RWPE2 (cell line): ENCODE measurements at regions not wholly inside any gene's neighbourhood (a gene's known extent, or its start where the extent isn't known, plus 50 kb on each side); places are given as distances from the start of the nearest gene placed in this dataset.
"Not testable (repeated sequence)": the region's sequence is repeated elsewhere in the genome, so short reads cannot be mapped to it uniquely, and the experiment has no call there.

Source experiments
- ATAC-seq: fragments of 200-7000 bp; cut with Tn5 transposase; 3 replicates; pipeline ENCODE4 v1.9.1; 2021; ENCODE audit warnings: low read depth
- DNase-seq: peaks from one replicate; pipeline ENCODE4 v3.0.0-alpha.2; 2020; ENCODE audit warnings: low spot score
- H3K27ac ChIP-seq: fragments of 450-650 bp; 2 replicates; pipeline ENCODE4 v1.5.1; 2017; ENCODE audit warnings: mild to moderate bottlenecking; ENCODE audit not compliant: poor library complexity, severe bottlenecking
- H3K27me3 ChIP-seq: fragments of 250-450 bp; sonication (Bioruptor Pico); 2 replicates; pipeline ENCODE4 v1.5.1; 2021; ENCODE audit warnings: mild to moderate bottlenecking, moderate library complexity; ENCODE audit not compliant: insufficient read depth, poor library complexity, severe bottlenecking
- H3K36me3 ChIP-seq: fragments of 250-450 bp; sonication (Bioruptor Pico); 2 replicates; pipeline ENCODE4 v1.5.1; 2020; ENCODE audit warnings: low read depth, mild to moderate bottlenecking, moderate library complexity
- H3K4me1 ChIP-seq: fragments of 250-450 bp; sonication (Bioruptor Pico); 2 replicates; pipeline ENCODE4 v1.5.1; 2021; ENCODE audit warnings: mild to moderate bottlenecking, moderate library complexity; ENCODE audit not compliant: insufficient read depth, poor library complexity, severe bottlenecking
- H3K4me3 ChIP-seq: fragments of 250-450 bp; sonication (Bioruptor Pico); 2 replicates; pipeline ENCODE4 v1.5.1; 2021; ENCODE audit warnings: mild to moderate bottlenecking, moderate library complexity; ENCODE audit not compliant: severe bottlenecking
- H3K9me3 ChIP-seq: fragments of 250-450 bp; sonication (Bioruptor Pico); 2 replicates; pipeline ENCODE4 v1.5.1; 2021; ENCODE audit warnings: mild to moderate bottlenecking, moderate library complexity; ENCODE audit not compliant: severe bottlenecking
- CTCF ChIP-seq: fragments of 450-650 bp; IDR thresholded peaks from one replicate; pipeline ENCODE4 v1.5.1; 2017; ENCODE audit warnings: mild to moderate bottlenecking, moderate library complexity; ENCODE audit not compliant: poor library complexity, severe bottlenecking

- H3K27ac ChIP-seq, ATAC-seq, H3K27me3 ChIP-seq, H3K9me3 ChIP-seq, H3K36me3 ChIP-seq, H3K4me1 ChIP-seq, H3K4me3 ChIP-seq, DNase-seq: not testable (repeated sequence)
These were observed 61.1 kb upstream of the TRIM77 start for GRCh38 chr11:89648996-89649395.

GRCh38 chr11:89654669-89655068 is 55.4 kb upstream of the TRIM77 start:
- not testable (repeated sequence) for DNase-seq, H3K9me3 ChIP-seq, H3K36me3 ChIP-seq, H3K4me1 ChIP-seq, H3K4me3 ChIP-seq, ATAC-seq, H3K27me3 ChIP-seq, H3K27ac ChIP-seq

GRCh38 chr11:89658767-89659166 is 51.3 kb upstream of the TRIM77 start:
- H3K9me3 ChIP-seq, ATAC-seq: not testable (repeated sequence)

GRCh38 chr11:89659414-89659813 is 50.7 kb upstream of the TRIM77 start:
- not testable (repeated sequence) for H3K36me3 ChIP-seq, ATAC-seq, H3K27ac ChIP-seq, H3K4me1 ChIP-seq, H3K4me3 ChIP-seq, H3K9me3 ChIP-seq, DNase-seq, H3K27me3 ChIP-seq

More at GRCh38 chr11:89658767-89659166, 51.3 kb upstream of the TRIM77 start:
- H3K4me1 ChIP-seq, H3K27ac ChIP-seq, H3K36me3 ChIP-seq, H3K27me3 ChIP-seq, H3K4me3 ChIP-seq, DNase-seq: not testable (repeated sequence)

- ATAC-seq, result no peak
- H3K36me3 ChIP-seq, result no peaks in the 10 kb centered on the region
- TF ChIP-seq CTCF, result no peak
- H3K9me3 ChIP-seq, result no peaks in the 10 kb centered on the region
- no peaks in the 10 kb centered on the region for H3K4me1 ChIP-seq
- H3K4me3 ChIP-seq, result no peak overlapping the region
- DNase-seq, result no peak
- no peak overlapping the region for H3K27ac ChIP-seq
- no peaks in the 10 kb centered on the region for H3K27me3 ChIP-seq
These were observed 49.9 kb upstream of the TRIM77 start for GRCh38 chr11:89660234-89660633.
